DOHH2 (cell line): ENCODE measurements at regions not wholly inside any gene's neighbourhood (a gene's known extent, or its start where the extent isn't known, plus 50 kb on each side); places are given as distances from the start of the nearest gene placed in this dataset.

Experiments
- H3F3A ChIP-seq: fragments of 200-600 bp; sonication (generic), shearing (Covaris generic); 2 replicates; pipeline ENCODE4 v1.6.0; 2016; ENCODE audit warnings: antibody characterized with exemption, mild to moderate bottlenecking; ENCODE audit not compliant: control insufficient read depth, insufficient read depth
- H3K27ac ChIP-seq: fragments of 200-600 bp; sonication (generic); 2 replicates; pipeline ENCODE4 v1.5.1; 2014; ENCODE audit warnings: low read depth, mild to moderate bottlenecking, low read length, moderate library complexity
- H3K27me3 ChIP-seq: fragments of 200-600 bp; sonication (generic); 2 replicates; pipeline ENCODE4 v1.6.1; 2014; ENCODE audit warnings: mild to moderate bottlenecking, low read length, mixed read lengths; ENCODE audit not compliant: control insufficient read depth
- H3K36me3 ChIP-seq: fragments of 200-600 bp; sonication (generic); 2 replicates; pipeline ENCODE4 v1.6.1; 2014; ENCODE audit warnings: mild to moderate bottlenecking, low read length, moderate library complexity, mixed read lengths; ENCODE audit not compliant: control insufficient read depth
- H3K4me1 ChIP-seq: fragments of 200-600 bp; sonication (generic); 2 replicates; pipeline ENCODE4 v1.6.1; 2014; ENCODE audit warnings: mild to moderate bottlenecking, low read length, mixed read lengths; ENCODE audit not compliant: control insufficient read depth
- H3K4me2 ChIP-seq: fragments of 200-600 bp; sonication (generic); 2 replicates; pipeline ENCODE4 v1.6.0; 2014; ENCODE audit warnings: mild to moderate bottlenecking, low read length, moderate library complexity
- H3K4me3 ChIP-seq: fragments of 200-600 bp; sonication (generic); 2 replicates; pipeline ENCODE4 v1.5.1; 2014; ENCODE audit warnings: mild to moderate bottlenecking, low read length, mixed read lengths
- H3K79me2 ChIP-seq: fragments of 200-600 bp; sonication (generic); 2 replicates; pipeline ENCODE4 v1.6.1; 2014; ENCODE audit warnings: mild to moderate bottlenecking, low read length, mixed read lengths; ENCODE audit not compliant: control insufficient read depth
- H3K9me2 ChIP-seq: fragments of 200-600 bp; sonication (generic); replicated peaks from 2 replicates; pipeline ENCODE4 v1.6.1; 2014; ENCODE audit warnings: mild to moderate bottlenecking, low read length, mixed read lengths; ENCODE audit not compliant: control insufficient read depth
- H3K9me3 ChIP-seq: fragments of 200-600 bp; sonication (generic); 2 replicates; pipeline ENCODE4 v1.6.1; 2014; ENCODE audit warnings: antibody characterized with exemption, low read length, mixed read lengths; ENCODE audit not compliant: control insufficient read depth, insufficient read depth
- H4K20me1 ChIP-seq: fragments of 200-600 bp; sonication (generic); 2 replicates; pipeline ENCODE4 v1.6.0; 2014; ENCODE audit warnings: low read depth, mild to moderate bottlenecking, antibody characterized with exemption, low read length, moderate library complexity; ENCODE audit not compliant: control insufficient read depth, insufficient read depth
- EZH2phosphoT487 ChIP-seq: fragments of 200-600 bp; sonication (generic); IDR thresholded peaks from 2 replicates; pipeline ENCODE4 v1.6.1; 2017; ENCODE audit warnings: borderline replicate concordance, mild to moderate bottlenecking, antibody characterized with exemption, low read length, moderate library complexity, mixed read lengths
- TF ChIP-seq, protein P1 (sequence below): fragments of 200-600 bp; sonication (generic); IDR thresholded peaks from one replicate; pipeline ENCODE4 v1.5.1; 2014; ENCODE audit warnings: antibody characterized with exemption, mild to moderate bottlenecking, low read depth, low read length; ENCODE audit not compliant: poor library complexity, severe bottlenecking

- Histone ChIP-seq H3F3A (no peaks in the 10 kb centered on the region), H3K79me2 (no peaks in the 10 kb centered on the region)
Observed at GRCh38 chr3:161905520-161906132, 409.0 kb downstream of the OTOL1 start.

DNA sequence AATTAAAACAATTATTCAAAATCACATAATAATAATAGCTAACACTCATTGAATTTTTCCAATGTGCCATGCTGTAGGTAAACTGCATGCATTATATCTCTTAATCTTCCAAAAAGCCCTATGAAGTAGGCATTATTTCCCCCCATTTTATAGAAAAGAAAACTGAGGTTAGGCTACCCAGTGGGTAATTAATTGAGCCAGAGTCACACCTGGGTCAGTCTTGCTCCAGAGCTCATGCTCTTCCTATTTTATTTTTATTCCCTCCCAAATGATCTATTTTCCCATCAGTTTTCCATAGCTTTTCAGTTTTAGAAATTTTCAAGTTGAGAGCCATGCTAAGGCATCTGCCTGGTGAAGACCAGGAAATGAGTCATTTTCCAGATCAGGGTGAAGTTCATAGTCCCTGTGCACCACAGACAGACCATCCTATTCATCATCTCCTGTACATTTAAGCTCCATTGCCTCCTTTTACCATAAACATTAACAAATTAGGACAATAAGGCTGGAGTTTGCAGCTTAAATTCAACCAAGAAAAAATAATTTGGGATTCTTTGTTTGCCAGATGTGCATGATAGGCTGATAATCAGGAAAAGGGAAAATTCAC, 417.3 kb downstream of the OTOL1 start:
- no peaks in the 10 kb centered on the region for H3F3A ChIP-seq
- no peaks in the 10 kb centered on the region for H3K4me1 ChIP-seq
- H3K9me2 ChIP-seq: no peaks in the 10 kb centered on the region
- H3K9me3 ChIP-seq: no peaks in the 10 kb centered on the region
- no peaks in the 10 kb centered on the region for H3K27me3 ChIP-seq
- no peaks in the 10 kb centered on the region for H3K79me2 ChIP-seq
- no peak overlapping the region for H3K4me3 ChIP-seq
- H4K20me1 ChIP-seq: no peaks in the 10 kb centered on the region
- no peaks in the 10 kb centered on the region for H3K36me3 ChIP-seq
- TF ChIP-seq, protein P1, sequence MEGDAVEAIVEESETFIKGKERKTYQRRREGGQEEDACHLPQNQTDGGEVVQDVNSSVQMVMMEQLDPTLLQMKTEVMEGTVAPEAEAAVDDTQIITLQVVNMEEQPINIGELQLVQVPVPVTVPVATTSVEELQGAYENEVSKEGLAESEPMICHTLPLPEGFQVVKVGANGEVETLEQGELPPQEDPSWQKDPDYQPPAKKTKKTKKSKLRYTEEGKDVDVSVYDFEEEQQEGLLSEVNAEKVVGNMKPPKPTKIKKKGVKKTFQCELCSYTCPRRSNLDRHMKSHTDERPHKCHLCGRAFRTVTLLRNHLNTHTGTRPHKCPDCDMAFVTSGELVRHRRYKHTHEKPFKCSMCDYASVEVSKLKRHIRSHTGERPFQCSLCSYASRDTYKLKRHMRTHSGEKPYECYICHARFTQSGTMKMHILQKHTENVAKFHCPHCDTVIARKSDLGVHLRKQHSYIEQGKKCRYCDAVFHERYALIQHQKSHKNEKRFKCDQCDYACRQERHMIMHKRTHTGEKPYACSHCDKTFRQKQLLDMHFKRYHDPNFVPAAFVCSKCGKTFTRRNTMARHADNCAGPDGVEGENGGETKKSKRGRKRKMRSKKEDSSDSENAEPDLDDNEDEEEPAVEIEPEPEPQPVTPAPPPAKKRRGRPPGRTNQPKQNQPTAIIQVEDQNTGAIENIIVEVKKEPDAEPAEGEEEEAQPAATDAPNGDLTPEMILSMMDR: no peak
- TF ChIP-seq EZH2phosphoT487: no peak
- no peak overlapping the region for H3K4me2 ChIP-seq
- H3K27ac ChIP-seq: no peak overlapping the region

More at GRCh38 chr3:161905520-161906132, 409.0 kb downstream of the OTOL1 start:
- no peaks in the 10 kb centered on the region for H4K20me1 ChIP-seq
- no peak overlapping the region for H3K4me2 ChIP-seq
- H3K9me2 ChIP-seq: no peaks in the 10 kb centered on the region
- H3K27me3 ChIP-seq: no peaks in the 10 kb centered on the region
- H3K36me3 ChIP-seq: no peaks in the 10 kb centered on the region
- H3K9me3 ChIP-seq: no peaks in the 10 kb centered on the region
- no peaks in the 10 kb centered on the region for H3K4me1 ChIP-seq
- TF ChIP-seq EZH2phosphoT487: no peak
- TF ChIP-seq, protein P1: no peak
- no peak overlapping the region for H3K4me3 ChIP-seq
- H3K27ac ChIP-seq: no peak overlapping the region

DNA sequence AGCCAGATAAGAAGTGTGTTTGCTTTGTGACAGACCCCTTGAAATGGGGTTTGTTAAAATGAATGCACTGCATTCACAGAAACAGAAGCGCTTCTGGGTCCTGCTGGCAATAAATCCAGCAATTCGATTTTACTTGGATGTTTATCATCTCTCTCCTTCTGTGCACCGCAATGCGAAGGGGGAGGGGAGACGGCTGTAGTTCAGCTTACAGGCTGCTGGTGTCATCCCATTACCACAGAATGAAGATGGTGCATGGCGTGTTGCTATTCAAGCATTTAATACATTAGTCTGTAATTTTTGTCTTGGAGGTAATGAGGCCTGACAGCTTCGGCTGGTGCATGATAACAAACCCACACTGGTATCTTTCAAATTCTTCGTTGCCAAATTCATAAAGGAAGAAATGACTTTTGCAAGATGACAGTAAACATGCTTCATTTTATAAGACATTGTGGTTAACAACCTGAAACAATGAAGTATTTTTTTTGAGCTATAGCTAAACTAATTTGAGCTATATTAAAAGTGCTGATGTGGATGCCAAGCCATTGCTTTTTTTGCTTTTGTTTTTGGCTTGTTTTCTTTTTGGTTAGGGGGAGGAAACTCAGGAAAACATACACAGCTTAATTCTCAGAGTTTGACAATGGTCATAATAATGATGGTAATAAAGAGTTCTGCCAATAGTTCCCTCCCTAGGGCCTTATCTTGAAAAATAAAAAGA, 418.3 kb downstream of the OTOL1 start:
- Histone ChIP-seq H3K27ac (no peak overlapping the region), H3K27me3 (no peaks in the 10 kb centered on the region), H3K4me2 (no peak overlapping the region), H3F3A (no peaks in the 10 kb centered on the region), H3K4me1 (no peaks in the 10 kb centered on the region), H3K36me3 (no peaks in the 10 kb centered on the region), H3K9me2 (no peaks in the 10 kb centered on the region), H3K79me2 (no peaks in the 10 kb centered on the region), H3K4me3 (no peak overlapping the region), H4K20me1 (no peaks in the 10 kb centered on the region), H3K9me3 (no peaks in the 10 kb centered on the region)
- TF ChIP-seq, protein P1: no peak
- no peak for TF ChIP-seq EZH2phosphoT487
